Natural killer cell (primary cell): ENCODE measurements at regions not wholly inside any gene's neighbourhood (a gene's known extent, or its start where the extent isn't known, plus 50 kb on each side); places are given as distances from the start of the nearest gene placed in this dataset.

Experiments
- ATAC-seq, 3 donors: fragments of 150-1000 bp in 2 of 3; fragments of 200-7000 bp in 1 of 3; cut with Tn5 transposase; 1 replicate in 1 of 3; 2 replicates in 2 of 3; pipeline ENCODE4 v1.10.0; 2021; ENCODE audit warnings: mild to moderate bottlenecking in 2 of 3, moderate library complexity in 2 of 3
- DNase-seq, 2 donors: peaks; one replicate each; pipeline versions ENCODE4 v3.0.0 to v3.0.0-alpha.2; 2013 to 2021; ENCODE audit warnings: mixed read lengths in 1 of 2
- H3K27ac ChIP-seq: one replicate; pipeline ENCODE4 v1.5.1; 2013; ENCODE audit warnings: mild to moderate bottlenecking, low read length
- H3K27me3 ChIP-seq: one replicate; pipeline ENCODE4 v1.6.1; 2013; ENCODE audit warnings: low read length; ENCODE audit not compliant: control insufficient read depth, insufficient read depth
- H3K36me3 ChIP-seq: one replicate; pipeline ENCODE4 v1.6.1; 2013; ENCODE audit warnings: low read length; ENCODE audit not compliant: control insufficient read depth, insufficient read depth
- H3K4me1 ChIP-seq: one replicate; pipeline ENCODE4 v1.6.1; 2013; ENCODE audit warnings: low read length; ENCODE audit not compliant: control insufficient read depth, insufficient read depth
- H3K4me3 ChIP-seq: one replicate; pipeline ENCODE4 v1.5.1; 2013; ENCODE audit warnings: low read length
- H3K9me3 ChIP-seq: one replicate; pipeline ENCODE4 v1.6.1; 2013; ENCODE audit warnings: low read length; ENCODE audit not compliant: control insufficient read depth, insufficient read depth
- H3K27ac Mint-ChIP-seq, 2 donors: one replicate each; pipeline ENCODE4 v1.8.0; 2022; ENCODE audit warnings: mild to moderate bottlenecking in 2 of 2, mixed read lengths in 2 of 2, moderate library complexity in 1 of 2
- H3K27me3 Mint-ChIP-seq, 2 donors: one replicate each; pipeline ENCODE4 v1.8.0; 2022; ENCODE audit warnings: low read depth in 2 of 2, mixed read lengths in 2 of 2
- H3K36me3 Mint-ChIP-seq: one replicate; pipeline ENCODE4 v1.8.0; 2022; ENCODE audit warnings: mixed read lengths
- H3K4me1 Mint-ChIP-seq, 2 donors: one replicate each; pipeline ENCODE4 v1.8.0; 2022; ENCODE audit warnings: mixed read lengths in 2 of 2
- H3K4me3 Mint-ChIP-seq: one replicate; pipeline ENCODE4 v1.8.0; 2022; ENCODE audit warnings: mild to moderate bottlenecking, moderate library complexity, mixed read lengths
- H3K9me3 Mint-ChIP-seq, 2 donors: one replicate each; pipeline ENCODE4 v1.8.0; 2022; ENCODE audit warnings: mixed read lengths in 2 of 2
- WGBS: methylation state at CpG from one replicate; pipeline ENCODE4 v1.1.7; 2013; ENCODE audit warnings: missing lambda C conversion rate; ENCODE audit not compliant: insufficient coverage; 5-methylcytosine and 5-hydroxymethylcytosine counted together
- intact Hi-C: fragments of 100-400 bp; cut with micrococcal nuclease; formaldehyde crosslinking; loops from one replicate; pipeline ENCODE4 v1.14.2; 2022
- TF ChIP-seq, protein P1 (sequence below): fragments of 200-600 bp; IDR thresholded peaks from one replicate; pipeline ENCODE4 v1.8.0; 2022; ENCODE audit warnings: antibody characterized with exemption

DNA sequence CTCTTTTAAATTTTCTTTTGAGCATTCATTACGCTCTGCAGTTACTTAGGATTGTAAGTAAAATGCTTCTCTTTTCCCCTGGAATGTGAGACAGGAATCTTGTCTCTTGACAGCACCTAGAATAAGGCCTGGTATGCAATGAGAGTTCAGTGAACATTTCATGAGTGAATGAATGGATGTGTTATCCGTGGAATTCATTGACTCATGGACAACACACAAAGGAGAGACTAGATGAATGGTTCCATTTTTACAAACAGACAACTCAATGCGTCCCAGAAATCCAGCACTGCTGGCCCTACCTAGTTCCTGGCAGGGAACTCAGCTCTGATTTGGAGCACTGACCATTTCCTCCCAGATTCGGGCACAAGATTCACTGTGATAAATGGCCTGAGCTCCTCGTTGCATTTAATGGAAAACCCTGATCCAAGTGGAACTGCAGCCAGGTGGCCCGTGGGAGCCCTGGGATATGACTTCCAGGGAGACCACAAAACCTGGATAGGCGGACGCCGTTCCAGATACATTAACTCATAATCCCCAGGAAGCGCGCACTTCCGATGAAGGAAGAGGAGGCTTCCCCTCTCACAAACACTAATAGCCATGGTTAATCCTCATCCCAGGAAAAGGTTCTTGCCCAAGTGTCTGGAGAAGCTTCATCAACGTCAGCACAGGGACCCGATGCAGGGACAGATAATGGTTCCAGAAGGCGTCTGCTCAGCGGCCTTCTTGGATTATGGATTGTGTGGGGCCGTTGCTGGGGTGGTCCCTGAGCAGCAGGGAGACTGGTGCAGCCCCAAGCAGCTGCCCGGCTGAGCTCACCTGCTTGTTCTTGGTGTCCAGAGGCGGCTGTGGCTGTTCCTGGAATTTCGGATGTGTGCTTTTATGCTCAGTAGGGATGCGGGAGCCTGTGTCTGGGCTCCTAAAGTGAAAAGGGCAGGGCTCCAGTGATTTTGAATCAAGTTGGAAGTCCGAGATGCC lies 211.1 kb upstream of the TSHZ3 start:
- WGBS: 83% methylated on average over 22 of the region's 22 CpGs
- H3K4me1 Mint-ChIP-seq: no peaks in the 10 kb centered on the region
- no peak overlapping the region for H3K27ac Mint-ChIP-seq
- Histone ChIP-seq H3K36me3 (no peaks in the 10 kb centered on the region), H3K27me3 (no peaks in the 10 kb centered on the region), H3K27ac (no peak overlapping the region), H3K4me3 (no peak overlapping the region), H3K9me3 (no peaks in the 10 kb centered on the region), H3K4me1 (no peaks in the 10 kb centered on the region)
- peaks cover 7 to 9% of the 10 kb centered on the region in 2 donors for H3K27me3 Mint-ChIP-seq
- ATAC-seq: no peak
- intact Hi-C loops: no loop called here
- H3K9me3 Mint-ChIP-seq: peaks cover 0 to 4% of the 10 kb centered on the region in 2 donors
- H3K36me3 Mint-ChIP-seq: no peaks in the 10 kb centered on the region
- TF ChIP-seq, protein P1, sequence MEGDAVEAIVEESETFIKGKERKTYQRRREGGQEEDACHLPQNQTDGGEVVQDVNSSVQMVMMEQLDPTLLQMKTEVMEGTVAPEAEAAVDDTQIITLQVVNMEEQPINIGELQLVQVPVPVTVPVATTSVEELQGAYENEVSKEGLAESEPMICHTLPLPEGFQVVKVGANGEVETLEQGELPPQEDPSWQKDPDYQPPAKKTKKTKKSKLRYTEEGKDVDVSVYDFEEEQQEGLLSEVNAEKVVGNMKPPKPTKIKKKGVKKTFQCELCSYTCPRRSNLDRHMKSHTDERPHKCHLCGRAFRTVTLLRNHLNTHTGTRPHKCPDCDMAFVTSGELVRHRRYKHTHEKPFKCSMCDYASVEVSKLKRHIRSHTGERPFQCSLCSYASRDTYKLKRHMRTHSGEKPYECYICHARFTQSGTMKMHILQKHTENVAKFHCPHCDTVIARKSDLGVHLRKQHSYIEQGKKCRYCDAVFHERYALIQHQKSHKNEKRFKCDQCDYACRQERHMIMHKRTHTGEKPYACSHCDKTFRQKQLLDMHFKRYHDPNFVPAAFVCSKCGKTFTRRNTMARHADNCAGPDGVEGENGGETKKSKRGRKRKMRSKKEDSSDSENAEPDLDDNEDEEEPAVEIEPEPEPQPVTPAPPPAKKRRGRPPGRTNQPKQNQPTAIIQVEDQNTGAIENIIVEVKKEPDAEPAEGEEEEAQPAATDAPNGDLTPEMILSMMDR: no peak
- no peak overlapping the region for H3K4me3 Mint-ChIP-seq
- no peak for DNase-seq

DNA sequence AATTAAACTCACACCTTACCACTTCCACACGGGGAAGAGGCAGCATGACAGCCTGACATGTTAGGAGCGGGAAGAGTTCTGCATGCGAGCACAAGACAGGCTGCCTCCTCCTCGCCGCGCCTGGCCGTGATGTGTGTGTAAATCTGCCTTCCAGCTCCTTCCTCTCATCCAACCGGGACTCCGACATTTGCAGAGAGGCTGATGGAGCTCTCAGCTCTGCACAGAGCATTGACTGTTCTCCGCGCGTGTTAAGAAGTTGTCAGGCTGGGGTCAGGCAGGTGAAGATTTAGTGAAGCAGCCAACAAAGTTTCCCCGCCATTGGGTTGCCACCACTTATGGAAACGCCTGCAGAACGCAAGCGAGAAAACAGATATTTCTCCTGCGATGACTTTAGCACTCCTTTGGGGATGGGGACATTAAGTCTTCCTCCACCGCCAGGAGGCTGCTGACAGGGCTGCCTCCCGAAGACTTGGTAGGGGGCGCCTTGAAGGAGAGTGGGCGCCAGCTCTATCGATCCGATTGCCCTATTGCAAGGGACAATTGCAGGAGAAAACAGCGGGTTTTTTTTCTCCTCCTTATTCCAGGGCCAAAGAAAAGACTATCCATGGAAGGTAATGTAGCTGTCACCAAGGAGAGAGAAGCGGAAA lies 213.9 kb upstream of the TSHZ3 start:
- Mint-ChIP-seq H3K4me3 (no peak overlapping the region), H3K36me3 (no peaks in the 10 kb centered on the region), H3K4me1 (no peaks in the 10 kb centered on the region), H3K9me3 (peaks cover 0 to 4% of the 10 kb centered on the region in 2 donors), H3K27me3 (peaks cover 7 to 9% of the 10 kb centered on the region in 2 donors), H3K27ac (no peak overlapping the region)
- Histone ChIP-seq H3K36me3 (no peaks in the 10 kb centered on the region), H3K27ac (no peak overlapping the region), H3K4me1 (no peaks in the 10 kb centered on the region), H3K9me3 (no peaks in the 10 kb centered on the region), H3K4me3 (no peak overlapping the region), H3K27me3 (no peaks in the 10 kb centered on the region)
- TF ChIP-seq, protein P1: no peak
- intact Hi-C loops: no loop called here
- ATAC-seq (no peak), DNase-seq (no peak)
- WGBS: 92% methylated on average over 24 of the region's 25 CpGs

DNA sequence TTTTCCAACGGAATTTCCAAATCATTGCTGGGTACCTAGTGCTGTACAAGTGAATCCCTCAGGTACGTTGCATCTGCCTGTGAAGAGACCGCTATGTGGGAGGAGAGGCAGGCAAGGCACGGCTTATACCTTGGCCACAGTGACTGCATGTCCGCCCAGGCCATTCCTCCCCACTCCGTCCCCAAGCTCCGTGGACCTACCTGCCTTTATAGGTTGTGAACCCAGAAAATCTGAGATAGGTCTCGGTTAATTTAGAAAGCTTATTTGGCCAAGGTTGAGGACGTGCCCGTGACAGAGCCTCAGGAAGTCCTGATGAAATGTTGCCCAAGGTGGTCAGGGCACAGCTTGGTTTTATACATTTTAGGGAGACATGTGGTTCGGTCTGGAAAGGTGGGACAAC lies 218.5 kb upstream of the TSHZ3 start:
- ATAC-seq (no peak), DNase-seq (no peak)
- Mint-ChIP-seq H3K36me3 (no peaks in the 10 kb centered on the region), H3K4me1 (no peaks in the 10 kb centered on the region), H3K27ac (no peak overlapping the region), H3K27me3 (no peaks in the 10 kb centered on the region), H3K4me3 (no peak overlapping the region), H3K9me3 (no peaks in the 10 kb centered on the region)
- 90% methylated on average over 11 of the region's 11 CpGs for WGBS
- H3K27ac ChIP-seq: no peak overlapping the region
- H3K36me3 ChIP-seq: no peaks in the 10 kb centered on the region
- intact Hi-C loops: no loop called here
- TF ChIP-seq, protein P1: no peak
- no peaks in the 10 kb centered on the region for H3K27me3 ChIP-seq
- no peaks in the 10 kb centered on the region for H3K9me3 ChIP-seq
- no peaks in the 10 kb centered on the region for H3K4me1 ChIP-seq
- H3K4me3 ChIP-seq: no peak overlapping the region
